GM12874 (cell line): ENCODE measurements at regions not wholly inside any gene's neighbourhood (a gene's known extent, or its start where the extent isn't known, plus 50 kb on each side); places are given as distances from the start of the nearest gene placed in this dataset.

ENCODE experiments used
- CTCF ChIP-seq: IDR thresholded peaks from 2 replicates; pipeline ENCODE4 v1.5.1; 2011; ENCODE audit warnings: low read depth, mild to moderate bottlenecking, control low read depth, low read length, moderate library complexity; ENCODE audit not compliant: insufficient read depth

DNA sequence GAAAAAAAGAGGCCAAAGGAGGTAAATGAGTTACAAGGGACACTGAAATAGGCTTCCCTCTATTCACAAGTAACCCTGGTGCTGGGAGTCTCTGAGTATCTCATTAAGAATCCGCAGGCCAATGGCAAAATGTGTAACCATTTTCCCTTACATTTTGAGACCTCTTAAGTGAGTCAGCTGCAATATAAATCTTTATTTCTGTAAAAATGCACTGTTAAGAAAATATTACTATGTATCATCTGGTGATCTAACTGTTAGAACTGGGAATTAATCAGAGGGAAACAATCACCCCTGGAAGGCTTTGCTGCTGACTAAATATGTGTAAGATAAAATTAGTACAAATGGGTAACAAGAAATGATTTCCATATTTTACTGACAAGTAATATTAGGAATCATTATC, 483.1 kb upstream of the CHST9 start:
- no peak for TF ChIP-seq CTCF

- TF ChIP-seq CTCF, result no peak
Measured at GRCh38 chr18:27667064-27667463, 482.0 kb upstream of the CHST9 start.

DNA sequence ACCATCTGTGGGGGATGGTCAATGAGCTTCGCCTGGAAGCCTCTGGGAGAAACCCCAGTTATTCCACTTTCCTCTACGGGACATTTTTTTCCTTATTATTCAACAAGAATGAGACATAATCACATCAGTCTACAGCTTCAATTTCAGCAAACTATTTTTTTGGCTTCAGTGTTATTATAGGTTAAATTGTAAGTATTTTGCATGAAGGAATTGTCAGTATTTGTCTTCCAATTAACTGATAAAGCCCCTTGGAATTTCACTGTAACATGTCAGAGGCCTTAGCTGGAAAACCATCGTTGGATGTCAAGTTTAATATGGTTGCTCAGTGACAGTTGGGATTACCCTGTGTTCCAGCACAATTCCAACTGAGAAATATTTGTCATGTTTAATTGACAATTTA, 480.9 kb upstream of the CHST9 start:
- no peak for TF ChIP-seq CTCF

- TF ChIP-seq CTCF, result no peak
Measured at GRCh38 chr18:27665264-27665799, 480.2 kb upstream of the CHST9 start.

GRCh38 chr18:27662949-27663348, 477.8 kb upstream of the CHST9 start:
- no peak for TF ChIP-seq CTCF

GRCh38 chr18:27662537-27662936, 477.4 kb upstream of the CHST9 start:
- TF ChIP-seq CTCF, result no peak

DNA sequence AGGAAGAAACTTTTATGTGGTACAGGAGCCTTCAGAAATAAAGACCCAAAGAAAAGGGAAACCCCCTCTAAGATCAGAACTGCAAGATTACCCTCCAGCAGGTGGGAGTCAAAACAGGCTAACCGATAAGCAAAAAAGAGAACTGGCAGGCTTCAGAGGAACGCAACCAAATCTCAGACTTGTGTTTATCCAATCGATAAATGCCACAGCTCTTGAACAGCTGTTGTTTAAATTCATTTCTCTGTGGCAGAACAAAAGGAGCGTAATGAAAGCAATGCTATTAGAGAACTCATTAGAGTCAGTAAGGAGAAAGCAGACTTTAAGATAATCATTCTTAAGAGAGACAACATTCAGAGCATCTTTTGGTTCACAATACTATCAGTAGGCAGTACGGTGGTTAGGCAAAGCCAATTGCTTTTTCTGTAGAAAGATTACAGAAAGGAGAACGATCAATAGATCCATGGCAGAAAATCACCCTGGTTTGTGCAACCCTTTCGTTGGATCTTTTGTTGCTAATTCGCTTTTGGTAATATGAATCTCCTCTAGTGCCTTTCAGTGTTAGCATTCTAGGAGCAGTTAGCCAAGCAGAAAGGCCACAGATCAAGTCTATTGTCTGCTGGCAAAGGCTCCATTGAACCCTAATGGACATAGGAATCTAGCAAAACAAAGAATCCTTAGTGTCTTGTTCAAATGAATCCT, 476.4 kb upstream of the CHST9 start:
- TF ChIP-seq CTCF, result no peak
